Transverse colon (tissue), 4 donors: ENCODE measurements at regions not wholly inside any gene's neighbourhood (a gene's known extent, or its start where the extent isn't known, plus 50 kb on each side); places are given as distances from the start of the nearest gene placed in this dataset.

Experiments used
- POLR2AphosphoS5 ChIP-seq, 3 donors: sonication (generic); formaldehyde crosslinking; IDR thresholded peaks; one replicate each; pipeline ENCODE4 v1.6.1; 2016; ENCODE audit warnings: antibody characterized with exemption in 3 of 3
- TF ChIP-seq, protein P1 (sequence below), 5 experiments: fragments of 200-600 bp in 3 of 5; fragments of 450-650 bp in 2 of 5; sonication (generic) in 3 of 5; IDR thresholded peaks; 1 replicate in 2 of 5; 2 replicates in 3 of 5; pipeline ENCODE4 v1.5.1; 2016 to 2017; ENCODE audit warnings: antibody characterized with exemption in 5 of 5, inconsistent platforms in 3 of 5, mild to moderate bottlenecking in 2 of 5, moderate library complexity in 1 of 5

DNA sequence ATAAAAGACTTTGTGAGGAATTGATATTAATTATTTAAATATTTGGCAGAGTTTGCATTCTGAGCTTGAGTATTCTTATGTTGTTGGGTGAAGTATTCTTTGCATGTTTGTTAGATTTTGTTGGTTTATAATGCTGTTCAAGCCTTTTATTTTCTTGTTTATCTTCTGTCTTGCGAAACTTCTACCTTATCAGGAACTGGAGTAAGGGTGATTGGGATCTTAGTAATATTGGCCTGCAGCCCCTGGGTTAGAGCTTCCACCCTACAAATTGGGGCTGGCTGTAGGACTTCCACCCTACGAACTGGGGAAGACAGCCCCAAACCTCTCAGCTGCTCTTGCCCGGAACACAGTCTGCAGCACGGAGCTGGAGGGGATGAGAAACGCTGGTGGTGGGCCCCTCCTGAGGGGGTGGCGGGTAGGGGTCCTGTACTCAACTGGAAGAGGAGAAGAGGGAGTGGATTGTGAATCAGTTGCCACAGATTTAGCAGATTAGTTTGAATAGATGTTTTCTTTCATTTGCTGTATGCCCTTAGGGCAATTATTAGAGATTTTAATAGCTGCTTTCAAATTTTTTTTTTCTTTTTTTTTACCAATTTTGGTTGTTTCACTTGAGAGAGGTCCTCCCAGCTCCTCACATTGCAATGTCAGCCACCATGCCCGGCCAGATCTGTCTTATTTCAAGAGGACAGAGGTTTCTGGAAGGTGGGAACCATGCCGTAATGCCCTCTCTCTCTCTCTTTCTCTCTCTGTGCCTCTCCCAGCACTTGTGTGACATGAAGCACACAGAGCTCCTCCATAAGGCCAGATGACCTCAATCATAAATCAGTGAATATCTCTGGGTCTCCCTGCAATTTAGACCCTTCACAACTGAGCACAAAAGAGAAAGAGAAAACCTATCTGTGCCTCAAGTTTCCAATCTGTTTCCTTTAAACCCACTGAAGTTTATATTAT, 123.4 kb downstream of the DICER1 start:
- TF ChIP-seq, protein P1, sequence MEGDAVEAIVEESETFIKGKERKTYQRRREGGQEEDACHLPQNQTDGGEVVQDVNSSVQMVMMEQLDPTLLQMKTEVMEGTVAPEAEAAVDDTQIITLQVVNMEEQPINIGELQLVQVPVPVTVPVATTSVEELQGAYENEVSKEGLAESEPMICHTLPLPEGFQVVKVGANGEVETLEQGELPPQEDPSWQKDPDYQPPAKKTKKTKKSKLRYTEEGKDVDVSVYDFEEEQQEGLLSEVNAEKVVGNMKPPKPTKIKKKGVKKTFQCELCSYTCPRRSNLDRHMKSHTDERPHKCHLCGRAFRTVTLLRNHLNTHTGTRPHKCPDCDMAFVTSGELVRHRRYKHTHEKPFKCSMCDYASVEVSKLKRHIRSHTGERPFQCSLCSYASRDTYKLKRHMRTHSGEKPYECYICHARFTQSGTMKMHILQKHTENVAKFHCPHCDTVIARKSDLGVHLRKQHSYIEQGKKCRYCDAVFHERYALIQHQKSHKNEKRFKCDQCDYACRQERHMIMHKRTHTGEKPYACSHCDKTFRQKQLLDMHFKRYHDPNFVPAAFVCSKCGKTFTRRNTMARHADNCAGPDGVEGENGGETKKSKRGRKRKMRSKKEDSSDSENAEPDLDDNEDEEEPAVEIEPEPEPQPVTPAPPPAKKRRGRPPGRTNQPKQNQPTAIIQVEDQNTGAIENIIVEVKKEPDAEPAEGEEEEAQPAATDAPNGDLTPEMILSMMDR (IDR thresholded peaks at IDR 0.05), result no peak
- no peak for TF ChIP-seq POLR2AphosphoS5 (IDR thresholded peaks at IDR 0.05)
